Thyroid gland (tissue), 4 donors: ENCODE measurements at regions not wholly inside any gene's neighbourhood (a gene's known extent, or its start where the extent isn't known, plus 50 kb on each side); places are given as distances from the start of the nearest gene placed in this dataset.

Source experiments
- CTCF ChIP-seq, 6 experiments: fragments of 200-600 bp in 3 of 6; fragments of 450-650 bp in 3 of 6; sonication (generic) in 3 of 6; IDR thresholded peaks; one replicate each; pipeline ENCODE4 v1.5.1; 2016 to 2019; ENCODE audit warnings: antibody characterized with exemption in 6 of 6, mild to moderate bottlenecking in 2 of 6, inconsistent platforms in 1 of 6, moderate library complexity in 1 of 6
- POLR2A ChIP-seq, 2 donors: fragments of 450-650 bp; IDR thresholded peaks; one replicate each; pipeline ENCODE4 v1.6.1; 2017; ENCODE audit warnings: antibody characterized with exemption in 2 of 2, mild to moderate bottlenecking in 2 of 2, moderate library complexity in 1 of 2

GRCh38 chr6:14440215-14440910, 322.8 kb downstream of the CD83 start:
- TF ChIP-seq POLR2A (IDR thresholded peaks at IDR 0.05) (no peak), CTCF (IDR thresholded peaks at IDR 0.05) (no peak)
